GM21447 (cell line): ENCODE measurements at regions not wholly inside any gene's neighbourhood (a gene's known extent, or its start where the extent isn't known, plus 50 kb on each side); places are given as distances from the start of the nearest gene placed in this dataset.

Experiments
- ATAC-seq: cut with Tn5 transposase; IDR thresholded peaks from one replicate; pipeline ENCODE4 v1.9.1; 2021; ENCODE audit not compliant: unreplicated experiment

DNA sequence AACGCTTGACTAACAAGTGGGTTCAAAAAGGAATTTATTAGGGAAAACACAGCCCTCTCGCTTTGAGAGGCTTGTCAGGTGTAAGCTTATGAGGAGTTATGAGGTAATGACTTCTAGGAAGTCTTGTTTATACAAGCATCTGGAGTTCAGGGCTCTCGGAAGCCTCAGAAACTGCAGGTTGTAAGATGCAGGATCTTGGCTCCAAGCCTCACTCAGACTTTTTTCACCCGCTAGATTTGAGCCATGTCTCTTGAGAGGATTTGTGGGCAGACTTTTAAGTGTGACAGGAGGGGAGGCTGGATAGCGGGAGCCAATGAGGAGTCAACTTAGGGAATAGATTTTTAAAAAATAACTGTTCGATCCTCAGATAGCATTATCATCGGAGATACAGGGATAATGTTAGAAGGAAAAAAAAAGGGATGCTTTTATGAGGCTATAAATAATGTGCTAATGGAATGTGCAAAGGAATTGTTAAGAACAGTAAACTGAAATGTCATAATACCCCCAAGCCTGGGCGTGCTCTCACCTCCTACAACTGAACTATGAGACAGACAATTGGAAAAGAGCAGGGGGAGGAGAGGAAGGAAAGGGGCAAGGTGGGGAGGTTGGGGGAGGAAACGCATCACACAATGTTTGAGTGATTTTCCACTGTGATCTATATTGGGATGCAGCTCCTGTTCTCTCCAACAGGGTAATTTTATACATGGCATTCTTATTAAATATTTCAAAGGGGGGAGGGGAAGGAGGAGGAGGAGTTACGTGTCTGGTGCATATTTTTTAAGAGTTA, 107.4 kb upstream of the ESRRG start:
- ATAC-seq: no peak

DNA sequence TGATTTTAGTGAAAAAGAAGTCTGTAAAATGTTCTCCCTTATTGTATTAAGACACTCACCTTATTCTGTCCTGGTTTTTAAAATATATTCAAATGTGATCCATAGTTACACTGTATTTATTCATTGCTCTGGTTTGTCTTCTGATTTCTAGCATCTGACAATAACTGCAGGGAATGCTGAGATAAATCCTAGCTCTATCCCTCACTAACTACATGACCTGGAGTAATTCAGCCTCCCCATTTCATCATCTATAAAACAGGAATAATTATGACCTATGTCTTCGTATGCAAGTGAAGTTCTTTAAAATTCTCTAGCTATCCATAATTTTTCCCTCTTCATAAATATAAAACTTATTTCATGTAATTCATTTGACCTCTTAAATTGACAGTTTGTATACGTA, 104.0 kb upstream of the ESRRG start:
- ATAC-seq: no peak

DNA sequence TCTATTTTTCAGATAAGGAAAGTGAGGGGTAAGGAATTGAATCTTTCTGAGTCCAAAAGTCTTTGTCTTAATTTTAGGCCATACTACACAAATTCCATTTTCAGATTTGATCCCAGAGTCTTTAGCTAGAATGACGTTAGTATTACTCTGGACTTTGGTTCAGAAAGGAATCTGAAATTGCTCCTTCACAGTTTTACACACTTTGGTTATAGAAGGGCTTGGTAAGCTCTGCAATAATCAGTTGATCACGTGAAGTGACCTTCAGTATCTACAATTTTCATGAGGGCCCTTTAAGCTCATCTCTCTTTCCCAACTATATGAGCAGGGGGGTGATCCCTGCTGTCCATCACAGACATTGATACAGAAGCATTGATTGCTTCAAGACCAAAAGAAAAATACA, 103.4 kb upstream of the ESRRG start:
- no peak for ATAC-seq

DNA sequence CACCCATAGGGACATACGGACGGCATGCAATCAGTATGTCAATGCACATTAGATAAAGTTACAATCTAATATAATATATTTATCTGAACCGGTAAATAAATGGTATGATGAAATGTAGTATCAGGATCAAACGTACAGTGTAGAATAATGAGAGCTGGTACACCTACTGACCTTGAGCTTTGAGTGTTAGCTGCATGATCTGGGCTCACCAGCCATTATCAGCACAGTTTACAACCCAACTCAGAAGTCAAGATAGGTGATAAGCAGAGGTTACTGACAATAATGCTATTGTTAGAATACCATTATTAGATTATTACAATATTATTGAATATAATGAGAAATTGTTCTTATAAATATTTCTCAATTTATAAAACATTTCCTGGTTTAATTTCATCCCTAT, 103.0 kb upstream of the ESRRG start:
- ATAC-seq: no peak

DNA sequence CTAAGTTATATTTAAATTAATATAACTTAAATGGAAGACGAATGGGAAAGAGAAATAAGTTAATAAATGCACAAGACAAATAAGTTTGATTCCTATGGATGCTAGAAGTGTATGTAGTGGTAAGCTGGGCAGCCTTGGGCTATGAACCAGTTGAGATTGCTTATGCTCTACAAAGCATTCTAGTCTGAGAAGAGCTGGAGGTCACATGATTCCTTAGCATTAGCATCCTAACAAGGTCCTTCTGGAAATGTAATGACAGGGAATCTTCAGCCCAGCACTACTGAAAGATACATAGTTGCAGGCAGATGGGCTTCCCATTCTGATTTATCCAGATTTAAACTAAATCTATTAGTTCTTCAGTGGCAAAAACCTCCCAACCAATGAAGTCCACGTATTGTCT, 102.3 kb upstream of the ESRRG start:
- ATAC-seq: no peak

DNA sequence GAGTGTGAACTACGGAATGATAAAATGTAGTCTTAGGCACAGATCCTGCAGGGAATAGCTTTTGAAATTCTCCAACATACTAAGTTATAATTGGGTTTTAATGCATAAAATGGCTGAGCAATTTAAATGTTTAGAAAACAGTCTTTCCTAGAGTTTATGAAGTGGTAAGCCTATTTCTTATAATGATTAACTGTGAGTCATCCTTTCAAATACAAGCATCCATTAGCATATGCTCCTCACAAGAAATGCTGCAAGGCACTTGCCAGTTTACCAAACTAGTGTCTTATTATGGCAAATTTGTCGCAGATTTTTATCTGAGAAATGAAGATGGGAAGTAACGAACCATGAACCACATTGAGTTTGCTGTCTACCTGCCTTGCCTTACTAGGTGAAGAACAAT, 101.3 kb upstream of the ESRRG start:
- ATAC-seq: no peak

DNA sequence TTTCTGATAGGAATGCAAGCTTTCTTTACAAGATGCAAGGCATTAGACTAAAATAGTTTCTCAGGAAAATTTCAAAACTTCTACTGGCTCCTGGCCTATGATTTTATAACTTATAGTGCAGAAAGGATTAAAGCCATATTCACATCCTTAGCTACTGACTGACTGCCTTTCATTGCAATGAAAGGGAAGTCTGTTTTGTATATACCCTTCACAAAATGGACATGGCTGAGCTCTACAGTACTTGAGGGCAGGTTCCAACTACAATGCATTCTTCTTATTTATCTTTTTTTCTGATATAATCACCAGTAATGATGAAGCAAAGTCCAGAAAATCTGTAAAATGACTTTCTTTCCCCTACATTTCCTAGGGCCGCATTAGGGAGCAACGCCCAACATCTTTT, 100.5 kb upstream of the ESRRG start:
- ATAC-seq: no peak

DNA sequence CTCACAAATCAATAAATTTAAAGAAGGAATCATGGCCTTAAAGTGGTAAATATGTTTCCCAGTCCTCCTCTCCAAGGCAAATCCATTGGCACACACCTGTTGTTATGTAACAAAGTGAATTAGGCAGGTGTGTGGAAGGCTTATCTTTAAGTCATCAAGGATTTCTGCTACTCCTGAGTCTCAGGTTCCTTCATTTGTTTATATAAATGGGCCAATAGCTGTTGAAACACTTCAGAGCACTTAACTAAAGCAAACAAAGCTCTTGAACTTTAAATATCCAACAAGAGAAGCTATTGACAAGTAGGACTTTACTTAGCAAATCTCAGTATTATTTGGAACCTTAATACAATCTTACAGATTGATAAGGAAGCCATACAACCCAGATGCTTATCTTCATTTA, 99.3 kb upstream of the ESRRG start:
- no peak for ATAC-seq

DNA sequence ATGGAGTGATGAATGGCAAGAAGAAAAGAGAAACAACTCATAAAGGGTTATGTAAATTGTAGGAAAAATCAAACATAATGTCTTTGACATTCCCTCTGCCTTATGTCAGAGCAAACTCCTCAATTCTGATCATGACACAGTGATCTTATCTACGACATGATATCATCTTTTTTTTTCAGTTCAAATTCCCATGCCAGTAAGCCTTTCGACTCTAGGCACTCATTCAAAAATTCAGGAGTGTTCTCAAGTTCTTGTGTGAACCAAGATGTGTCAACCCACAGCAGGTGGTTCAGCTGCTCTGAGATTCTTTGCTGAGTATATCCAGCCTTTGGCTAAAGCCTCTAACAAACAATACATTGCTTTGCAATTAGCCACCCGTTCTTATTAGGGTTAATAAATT, 97.1 kb upstream of the ESRRG start:
- ATAC-seq: no peak

DNA sequence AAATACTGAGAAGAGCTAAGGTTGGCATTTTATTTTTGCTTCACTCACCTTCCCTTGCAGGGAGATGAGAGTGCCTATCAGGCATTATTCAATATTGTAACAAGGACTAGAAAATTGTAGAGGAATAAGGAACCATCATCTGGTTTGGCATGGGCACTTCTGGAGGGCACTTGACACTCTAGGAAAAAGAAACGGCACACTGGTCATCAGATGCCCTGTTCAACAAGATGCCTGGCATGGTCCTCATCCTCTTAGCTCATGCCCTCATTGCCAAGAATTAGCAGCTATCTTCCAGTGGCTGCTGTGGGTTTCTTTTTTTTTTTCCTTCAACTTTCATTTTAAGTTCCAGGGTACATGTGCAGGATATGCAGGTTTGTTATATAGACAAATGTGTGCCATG, 95.1 kb upstream of the ESRRG start:
- ATAC-seq: no peak

DNA sequence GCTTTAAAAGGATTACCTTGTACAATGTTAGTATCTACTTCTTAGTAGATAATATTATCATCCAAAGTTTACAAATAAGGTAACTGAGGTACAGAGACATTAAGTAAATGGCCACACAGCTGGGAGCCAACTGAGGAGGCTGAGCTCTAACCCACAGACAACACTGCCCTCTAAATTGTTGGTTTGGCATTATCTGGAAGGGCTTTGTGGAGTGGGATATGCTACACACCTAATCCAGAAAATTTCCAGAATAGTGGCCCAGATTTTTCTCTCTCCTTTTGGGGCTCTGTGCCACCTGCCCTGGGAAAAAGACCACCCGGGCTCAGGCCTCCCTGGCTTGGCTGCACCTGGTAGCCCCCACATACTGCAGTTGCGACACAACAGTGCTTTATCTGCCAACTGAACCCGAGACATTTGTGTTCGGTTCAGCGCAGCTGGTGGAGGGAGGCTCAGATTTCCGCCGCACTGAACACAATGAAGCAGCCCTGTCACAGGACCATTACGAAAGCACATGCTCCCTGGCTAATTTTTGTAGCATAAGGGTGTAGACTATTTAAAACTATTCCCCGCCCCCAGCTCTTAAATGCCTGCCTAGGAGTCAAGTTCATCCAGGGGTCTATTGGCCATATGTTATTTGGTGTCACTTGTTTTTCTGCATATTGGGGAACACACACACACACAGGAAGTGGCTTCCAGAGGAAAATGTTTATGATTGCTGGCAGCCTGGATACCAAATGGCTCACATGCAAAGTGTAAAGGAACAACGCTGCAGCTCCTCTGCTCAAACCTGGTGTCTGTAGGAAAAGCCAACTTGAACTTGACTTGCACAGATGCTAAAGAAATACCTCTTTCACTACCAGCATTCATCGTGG, 92.3 kb upstream of the ESRRG start:
- ATAC-seq: no peak

DNA sequence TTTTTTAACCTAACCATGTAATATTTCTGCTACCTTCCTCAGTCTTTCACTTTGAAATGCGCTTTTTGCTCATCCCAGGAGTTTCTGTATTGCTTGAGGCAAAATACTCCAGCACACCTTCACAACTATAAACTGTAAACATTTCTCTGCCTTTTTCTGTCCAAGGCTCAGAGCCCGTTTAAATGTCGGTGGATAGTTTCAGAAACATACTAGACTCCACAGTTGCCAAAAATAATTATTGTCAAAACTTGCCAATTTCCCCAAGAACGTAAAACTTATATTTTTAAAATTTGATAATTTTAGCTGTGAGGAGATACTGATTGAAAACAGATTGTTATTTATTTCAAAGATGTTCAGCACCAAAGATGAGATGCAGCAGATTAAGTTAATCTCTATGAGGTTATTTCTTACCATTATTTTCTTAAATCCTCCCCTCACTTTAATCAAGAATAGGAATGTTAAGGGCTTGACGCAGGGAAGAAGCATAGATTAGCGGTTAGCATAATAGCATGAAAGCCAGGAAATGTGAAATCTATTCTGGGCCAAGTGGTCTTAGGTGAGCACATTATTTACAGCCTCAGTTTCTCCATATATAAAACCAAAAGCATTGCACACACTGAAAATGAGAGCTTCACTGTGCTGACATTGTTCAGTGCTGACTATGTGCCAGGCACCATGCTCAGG, 91.5 kb upstream of the ESRRG start:
- ATAC-seq: no peak

DNA sequence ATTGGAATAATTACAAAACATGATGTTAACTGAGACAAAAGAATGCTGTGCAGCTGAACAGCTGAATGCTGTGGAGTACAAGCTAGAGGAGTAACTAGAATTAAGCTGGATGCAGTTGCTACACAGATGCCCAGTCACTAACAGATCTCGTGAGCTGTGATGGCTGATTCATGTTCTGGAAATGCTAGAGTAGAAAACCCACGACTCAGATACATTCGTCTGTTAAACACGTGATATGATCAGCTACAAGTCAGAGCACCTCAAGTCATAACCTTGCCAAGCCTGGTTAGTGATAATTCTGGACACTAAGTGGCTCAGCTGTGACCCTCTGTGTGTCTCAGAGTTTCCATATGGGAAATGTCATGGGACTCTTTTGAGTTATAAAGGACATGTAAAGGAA, 89.7 kb upstream of the ESRRG start:
- ATAC-seq: no peak

DNA sequence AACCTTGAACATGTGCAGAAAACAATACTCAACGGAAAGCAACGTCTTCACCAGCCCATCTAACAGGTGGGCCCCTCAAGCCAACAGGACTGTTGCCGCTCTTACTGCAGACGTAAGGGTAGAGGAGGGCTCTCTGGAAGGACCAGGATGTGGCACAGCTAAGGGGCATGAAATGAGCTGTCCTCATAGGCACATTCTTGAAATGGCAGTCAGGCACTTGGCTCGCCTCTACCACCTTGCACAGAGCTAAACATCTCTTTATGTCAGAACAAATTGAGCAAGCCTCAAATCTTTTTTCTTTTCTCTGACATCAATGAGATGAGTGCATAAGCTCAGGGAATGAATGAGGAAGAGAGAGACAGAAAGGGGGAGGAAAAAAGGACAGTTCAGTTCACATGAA, 86.4 kb upstream of the ESRRG start:
- no peak for ATAC-seq

DNA sequence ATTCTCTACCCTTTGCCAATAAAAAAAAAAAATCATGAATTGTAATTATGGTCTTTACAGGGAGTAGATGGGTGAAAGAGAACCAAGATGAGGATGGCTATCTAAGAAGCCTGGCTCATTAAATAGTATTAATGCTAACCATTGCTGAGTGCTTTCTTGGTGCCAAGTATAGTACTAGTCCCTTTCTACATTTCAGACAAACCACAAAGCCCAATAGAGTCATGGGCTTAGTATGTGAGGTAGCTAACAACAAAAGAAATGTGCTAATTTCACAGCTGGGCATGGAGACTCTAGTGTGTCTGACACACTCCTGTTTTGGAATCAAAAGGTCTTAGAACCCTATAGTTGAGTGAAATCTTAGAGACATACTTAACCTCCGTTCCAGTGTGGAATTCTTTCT, 84.5 kb upstream of the ESRRG start:
- no peak for ATAC-seq

DNA sequence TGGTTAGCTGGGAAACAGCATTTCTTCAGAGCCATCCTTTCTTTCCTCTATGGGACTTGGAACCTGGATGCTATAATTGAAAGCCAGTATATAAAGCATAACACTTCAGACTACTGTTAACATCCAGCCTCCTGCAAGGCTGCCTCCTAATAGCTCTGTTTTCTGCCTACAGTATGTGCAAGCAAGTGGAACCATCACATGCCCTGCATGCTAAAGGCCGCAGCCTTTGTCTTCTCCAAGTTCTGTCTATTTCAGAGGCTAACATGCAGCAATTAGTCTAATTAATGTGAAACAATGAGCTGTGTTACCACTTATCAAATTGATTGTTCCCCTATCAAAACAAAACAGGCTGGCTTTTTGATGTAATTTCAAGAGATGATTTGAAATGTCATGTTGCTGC, 82.7 kb upstream of the ESRRG start:
- ATAC-seq: no peak

DNA sequence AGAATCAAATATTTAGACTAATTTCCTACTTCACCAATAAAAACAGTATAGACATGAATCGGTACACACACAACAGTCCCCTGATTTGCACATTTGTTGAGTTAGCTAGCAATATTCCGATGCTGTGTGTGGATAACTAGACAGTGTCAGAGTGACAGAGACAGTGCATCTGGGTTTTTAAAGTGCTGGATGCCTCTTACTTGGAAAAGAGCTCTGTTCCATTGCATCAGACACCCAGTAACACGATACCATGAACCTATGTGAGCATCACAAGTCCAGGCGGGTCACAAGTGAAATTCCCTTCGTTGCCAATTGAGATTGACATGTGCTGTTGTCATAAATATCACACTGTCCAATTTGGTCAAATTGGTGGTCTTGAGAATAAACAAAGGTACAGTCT, 82.0 kb upstream of the ESRRG start:
- ATAC-seq: no peak

DNA sequence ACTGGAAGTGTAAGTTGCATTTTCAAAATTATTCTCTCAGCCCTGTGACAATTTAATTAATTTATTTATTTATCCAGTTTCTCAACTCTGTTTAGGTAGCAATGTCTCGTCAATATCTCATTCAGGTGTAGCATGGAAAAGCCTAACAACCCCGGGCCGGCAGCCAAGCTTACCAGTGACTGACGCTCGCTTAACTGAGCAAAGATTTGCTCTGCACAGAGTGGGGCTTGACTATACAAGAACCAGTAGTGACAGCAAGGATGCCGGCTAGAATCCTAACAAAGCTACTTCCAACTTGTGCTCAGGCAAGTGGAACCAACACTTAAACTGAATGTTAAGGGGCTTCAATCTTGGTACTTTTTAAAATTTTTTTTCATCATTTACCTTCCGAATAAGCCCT, 80.9 kb upstream of the ESRRG start:
- ATAC-seq: no peak

DNA sequence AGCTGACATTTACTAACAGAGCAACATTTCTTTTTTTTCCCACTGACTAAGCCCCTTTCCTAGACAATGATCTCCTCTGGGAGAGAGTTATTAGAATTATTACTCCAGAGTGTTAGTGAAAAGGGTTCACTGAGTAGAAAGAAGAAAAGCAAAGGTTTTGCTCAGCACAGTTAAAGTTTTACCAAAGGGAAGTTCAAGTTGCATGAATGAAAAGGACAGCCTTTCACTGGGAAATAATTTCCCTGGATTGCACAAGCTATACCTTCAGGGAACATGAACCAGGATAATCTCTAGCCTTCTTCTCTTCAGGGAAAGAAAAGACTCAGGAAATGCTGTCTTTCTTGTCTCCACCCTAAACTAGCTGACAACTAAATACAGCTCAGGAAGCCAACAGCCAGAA, 71.4 kb upstream of the ESRRG start:
- no peak for ATAC-seq

DNA sequence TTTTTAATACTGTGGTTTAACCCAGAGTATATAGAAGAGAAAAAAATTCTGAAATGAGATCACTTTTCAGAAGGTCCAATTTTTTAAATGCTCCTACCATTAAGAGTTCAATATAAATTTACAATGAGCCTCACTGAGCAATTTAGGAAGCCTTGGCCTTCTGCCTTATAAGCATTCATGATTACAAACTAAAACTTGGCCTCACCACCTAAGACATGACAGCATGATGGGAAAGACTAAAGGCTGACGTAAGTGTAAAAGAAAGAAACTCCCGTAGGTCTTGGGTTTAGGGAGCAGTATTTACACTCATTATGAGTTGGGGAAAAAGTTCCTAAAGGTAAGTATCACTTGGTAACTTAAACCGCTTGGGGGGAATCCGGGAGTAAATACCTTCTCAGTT, 70.7 kb upstream of the ESRRG start:
- ATAC-seq: no peak

DNA sequence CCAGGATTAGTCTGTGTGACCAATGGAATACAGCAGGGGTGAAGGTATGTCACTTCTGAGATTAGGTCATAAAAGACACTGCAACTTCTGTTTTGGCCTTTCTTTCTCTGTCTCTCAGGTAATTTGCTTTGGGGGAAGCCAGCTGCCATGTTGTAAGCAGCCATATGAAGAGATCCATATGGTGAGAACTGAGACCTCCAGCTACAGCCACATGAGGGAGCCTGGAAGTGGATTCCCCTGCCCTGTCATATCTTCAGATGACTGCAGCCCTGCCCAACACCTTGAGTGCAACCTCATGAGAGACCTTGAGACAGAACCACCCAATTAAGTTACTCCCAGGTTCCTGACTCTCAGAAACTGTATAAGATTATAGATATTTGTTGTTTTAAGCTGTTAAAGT, 70.1 kb upstream of the ESRRG start:
- no peak for ATAC-seq

DNA sequence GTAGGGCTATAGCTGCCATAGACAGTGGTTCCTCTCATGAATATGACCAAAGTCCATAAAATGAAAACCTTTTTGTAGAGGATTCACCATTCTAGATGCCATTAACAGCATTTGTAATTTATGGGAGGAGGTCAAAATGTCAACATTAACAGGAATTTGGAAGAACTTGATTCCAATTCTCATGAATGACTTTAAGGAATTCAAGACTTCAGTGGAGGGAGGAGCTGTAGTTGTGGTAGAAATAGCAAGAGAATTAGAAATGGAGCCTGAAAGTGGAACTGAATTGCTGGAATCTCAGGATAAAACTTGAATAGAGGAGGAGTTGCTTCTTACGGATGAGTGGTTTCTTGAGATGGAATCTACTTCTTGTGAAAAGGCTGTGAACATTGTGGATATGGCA, 65.4 kb upstream of the ESRRG start:
- ATAC-seq: no peak
